Activated CD4-positive, alpha-beta T cell treated with anti-CD3 and anti-CD28 coated beads for 1 hour (primary cell): ENCODE measurements at regions not wholly inside any gene's neighbourhood (a gene's known extent, or its start where the extent isn't known, plus 50 kb on each side); places are given as distances from the start of the nearest gene placed in this dataset.
"Not testable (repeated sequence)": the region's sequence is repeated elsewhere in the genome, so short reads cannot be mapped to it uniquely, and the experiment has no call there.

Source experiments
- DNase-seq: peaks from one replicate; pipeline ENCODE4 v3.0.0-alpha.2; 2020

DNA sequence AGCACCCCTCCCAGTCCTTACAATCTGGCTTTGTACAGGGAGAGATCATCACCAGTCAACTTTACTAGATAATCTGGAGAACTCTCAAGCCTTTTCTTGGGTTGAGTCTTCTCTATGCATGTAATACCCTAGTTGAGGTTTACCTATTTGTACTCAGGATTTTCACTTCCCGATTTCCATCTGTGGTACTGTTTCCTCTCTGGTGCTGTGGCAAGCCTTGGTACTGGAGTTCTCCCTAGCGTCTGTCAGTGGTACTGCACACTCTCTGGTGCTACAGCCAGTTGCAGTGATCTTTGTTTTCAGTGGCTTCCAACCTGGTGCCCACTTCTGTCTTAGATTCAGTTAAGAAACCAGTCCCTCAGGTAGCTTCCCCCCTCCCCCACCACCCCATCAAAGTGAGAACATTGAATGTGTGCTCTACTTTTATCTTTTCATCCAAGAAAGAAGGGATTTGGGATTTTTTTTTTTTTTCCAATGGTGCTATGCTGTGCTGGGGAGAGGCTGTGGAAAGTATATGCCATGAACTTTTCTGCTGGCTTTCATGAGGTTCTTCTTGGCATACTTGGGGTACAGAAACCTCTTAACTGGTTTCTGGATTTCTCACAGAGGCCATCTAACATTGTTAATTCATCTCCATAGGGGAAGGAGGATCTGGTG is 69.4 kb upstream of the EVL start:
- peak; percentile 38 for DNase-seq

DNA sequence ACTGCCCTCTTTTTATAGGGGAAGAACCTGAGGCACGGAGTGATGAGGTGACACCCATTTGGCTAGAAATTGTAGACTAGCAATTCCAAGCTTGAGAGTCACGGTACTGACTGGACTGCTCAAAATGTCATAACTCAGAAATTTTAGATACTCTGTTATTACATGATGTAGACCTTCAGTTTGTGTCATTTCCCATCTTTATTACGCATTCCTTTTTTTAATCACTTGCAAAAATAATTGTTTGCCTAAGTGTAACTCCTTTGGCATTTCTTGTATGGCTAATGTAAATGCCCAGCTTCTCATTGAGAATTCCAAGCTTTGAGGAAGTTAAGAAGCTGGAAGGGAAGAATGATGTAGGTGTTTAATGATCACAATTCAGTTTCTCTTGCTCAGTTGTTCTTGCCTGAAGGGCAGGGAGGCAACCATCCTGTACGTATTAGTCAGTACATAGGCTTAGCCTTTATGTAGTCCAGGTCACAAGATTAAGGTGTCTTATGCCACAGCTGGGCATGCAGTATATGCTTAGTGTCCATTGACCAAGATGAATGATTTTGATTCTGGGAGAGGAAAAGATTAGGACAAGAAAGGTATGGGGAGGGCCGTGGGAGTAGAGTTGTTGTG is 68.2 kb upstream of the EVL start:
- no peak for DNase-seq

DNA sequence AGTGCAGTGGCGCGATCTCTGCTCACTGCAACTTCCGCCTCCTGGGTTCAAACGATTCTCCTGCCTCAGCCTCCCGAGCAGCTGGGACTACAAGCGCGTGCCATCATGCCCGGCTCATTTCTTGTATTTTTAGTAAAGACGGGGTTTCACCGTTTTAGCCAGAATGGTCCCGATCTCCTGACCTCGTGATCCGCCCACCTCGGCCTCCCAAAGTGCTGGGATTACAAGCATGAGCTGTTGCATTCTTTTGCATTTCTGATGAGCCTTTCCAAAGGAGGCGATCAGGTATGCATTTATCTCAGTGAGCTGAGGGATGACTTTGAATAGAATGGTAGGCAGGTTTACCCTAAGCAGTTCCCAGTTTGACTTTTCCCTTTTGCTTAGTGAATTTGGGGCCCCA is 64.8 kb upstream of the EVL start:
- DNase-seq: not testable (repeated sequence)

DNA sequence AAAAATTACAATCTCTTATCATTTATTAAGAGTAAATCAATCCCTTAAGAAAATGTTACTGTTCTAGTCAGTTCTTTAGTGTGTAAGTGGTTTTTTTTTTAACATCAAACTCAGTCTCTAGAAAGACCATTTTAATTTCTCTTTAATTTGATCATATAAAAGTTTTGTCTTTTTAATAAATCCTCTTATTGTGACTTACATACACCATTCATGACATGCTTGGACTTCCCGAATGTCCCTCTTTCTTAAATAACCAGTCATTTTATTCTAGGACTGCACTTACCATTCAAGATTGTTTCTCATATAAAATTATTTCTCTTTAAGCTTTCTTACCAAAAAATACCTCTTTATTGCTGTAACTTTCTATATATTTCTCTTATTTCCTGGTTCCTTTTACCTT is 60.8 kb upstream of the EVL start:
- no peak for DNase-seq

DNA sequence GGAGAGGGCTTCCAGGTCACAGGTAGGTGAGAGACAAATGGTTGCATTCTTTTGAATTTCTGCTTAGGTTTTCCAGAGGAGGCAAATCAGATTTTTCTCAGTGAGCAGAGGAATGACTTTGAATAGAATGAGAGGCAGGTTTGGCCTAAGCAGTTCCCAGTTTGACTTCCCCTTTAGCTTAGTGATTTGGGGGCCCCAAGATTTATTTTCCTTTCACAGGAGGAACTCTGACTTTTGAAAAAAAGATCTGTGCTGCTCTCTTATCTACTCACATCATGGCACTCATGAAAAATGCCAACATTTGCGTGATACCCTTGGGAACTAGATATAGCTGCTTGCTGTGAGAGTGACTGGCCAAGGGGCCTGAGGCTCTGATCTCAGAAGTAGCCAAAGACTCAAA is 58.0 kb upstream of the EVL start:
- no peak for DNase-seq

DNA sequence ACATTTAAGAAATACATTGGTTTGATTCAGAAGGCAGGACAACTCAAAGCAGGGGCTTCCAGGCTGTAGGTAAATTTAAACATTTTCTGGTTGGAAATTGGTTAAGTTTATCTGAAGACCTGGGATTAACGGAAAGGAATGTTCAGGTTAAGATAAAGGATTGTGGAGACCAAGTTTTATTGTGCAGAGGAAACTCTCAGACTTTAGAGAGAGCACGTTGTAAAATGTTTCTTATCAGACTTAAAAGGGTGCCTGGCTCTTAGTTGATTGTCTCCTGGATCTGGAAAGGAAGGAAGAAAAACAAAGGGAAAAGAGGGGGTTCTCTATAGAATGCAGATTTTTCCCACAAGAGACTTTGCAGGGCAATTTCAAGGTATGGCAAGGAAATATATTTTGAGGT is 55.4 kb upstream of the EVL start:
- DNase-seq: not testable (repeated sequence)

DNA sequence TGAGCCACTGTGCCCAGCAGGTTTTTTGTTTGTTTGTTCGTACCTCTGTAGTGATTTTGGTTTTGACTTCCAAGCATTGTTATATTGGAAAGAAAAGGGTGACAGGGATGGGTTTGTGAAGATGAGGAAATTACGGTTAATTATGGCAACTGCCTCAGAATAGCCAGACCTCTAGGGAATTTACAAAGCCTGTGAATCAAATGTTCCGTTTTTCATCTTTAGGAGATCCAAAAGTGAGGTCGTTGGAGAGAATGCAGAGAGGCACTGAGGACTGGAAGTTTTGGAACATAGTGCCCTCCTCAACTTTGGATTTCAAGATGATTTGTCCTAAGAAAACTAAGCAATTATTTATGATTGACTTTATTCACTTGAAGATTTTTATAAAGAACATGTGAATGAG is 54.5 kb upstream of the EVL start:
- no peak for DNase-seq

DNA sequence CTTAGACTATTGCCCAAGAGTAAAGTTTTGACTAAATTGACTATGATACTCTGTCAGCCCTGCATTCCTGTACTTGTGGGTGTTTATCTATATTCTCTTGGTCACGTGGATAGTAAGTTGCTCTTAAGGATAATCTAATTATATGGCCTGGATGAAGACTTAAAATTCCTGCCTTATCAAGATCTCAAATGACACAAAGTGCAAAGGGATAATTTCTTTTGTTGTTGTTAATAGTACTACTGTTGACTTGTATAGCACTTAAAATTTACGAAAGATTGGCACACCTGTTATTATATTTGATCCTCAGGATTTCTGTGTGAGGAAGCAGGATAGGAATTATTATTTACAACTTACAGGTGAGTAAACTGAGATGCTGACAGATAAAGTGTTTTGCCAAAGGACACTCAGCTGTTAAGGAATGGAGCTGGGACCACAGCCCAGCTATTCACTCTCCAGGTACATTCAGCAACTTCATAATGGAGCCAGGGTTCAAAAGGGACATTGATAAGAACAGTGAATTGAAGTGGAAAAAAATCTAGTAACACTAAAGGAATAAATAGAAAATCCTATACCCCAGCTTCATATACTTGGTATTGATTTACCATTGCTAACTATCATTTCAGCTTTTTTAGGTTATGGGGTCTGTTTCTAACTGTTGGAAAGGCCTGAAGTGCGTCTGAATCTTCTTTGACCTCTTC is 53.4 kb upstream of the EVL start:
- no peak for DNase-seq

DNA sequence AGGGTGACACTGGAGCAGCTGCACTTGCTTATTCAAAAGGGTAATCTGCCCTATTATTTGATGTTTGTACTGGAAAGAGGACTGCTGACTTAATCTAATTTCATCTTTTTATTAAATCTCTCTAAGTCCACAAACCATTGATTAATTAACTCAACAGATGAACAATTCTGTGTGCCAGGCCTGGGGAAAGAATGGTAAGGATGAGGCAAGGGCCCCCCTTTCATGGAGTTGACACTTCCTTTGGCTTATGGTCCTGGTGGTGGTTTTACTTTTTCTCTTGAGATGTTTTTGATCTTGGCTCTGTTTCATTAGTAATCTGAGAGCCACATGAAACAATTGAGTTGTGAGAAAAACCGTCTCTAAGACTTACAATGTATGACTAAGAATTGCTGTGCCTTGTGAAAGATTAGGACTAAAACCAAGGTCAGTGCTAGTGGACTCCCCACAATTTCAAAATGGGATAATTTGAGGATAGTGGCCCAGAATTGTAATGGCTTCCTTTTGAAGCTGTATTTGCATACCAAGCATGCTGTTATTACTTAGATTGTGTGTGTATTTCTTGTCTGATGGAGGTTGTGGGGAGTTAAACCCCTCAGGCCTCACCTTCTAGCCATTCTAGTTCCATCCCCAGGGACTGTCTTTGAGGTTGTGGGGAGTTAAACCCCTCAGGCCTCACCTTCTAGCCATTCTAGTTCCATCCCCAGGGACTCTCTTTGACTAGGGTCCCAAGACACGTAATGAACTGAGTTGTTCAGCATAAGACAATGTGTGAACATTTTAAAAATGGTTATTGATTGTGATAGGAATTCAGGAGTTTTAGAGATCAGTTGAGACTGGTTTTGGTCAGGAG is 52.5 kb upstream of the EVL start:
- no peak for DNase-seq

DNA sequence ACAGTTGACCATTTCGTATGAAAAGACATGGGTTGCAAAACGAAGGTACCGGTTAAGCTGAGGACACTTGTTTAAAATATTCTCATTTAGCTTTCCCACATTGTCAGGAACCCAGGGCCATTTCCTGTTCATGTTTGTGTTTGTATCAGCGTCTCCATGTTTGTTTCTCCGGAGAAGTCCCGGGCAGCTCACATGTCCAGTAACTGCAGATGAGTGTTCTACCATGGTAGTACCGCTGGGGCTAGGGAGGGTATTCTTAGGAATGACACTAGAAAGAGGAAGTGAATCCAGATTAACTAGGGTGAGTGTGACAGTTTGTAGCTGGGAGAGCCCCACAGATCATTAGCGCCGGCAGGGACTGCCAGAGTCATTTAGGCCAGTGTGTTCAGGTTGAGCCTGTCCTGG is 50.0 kb upstream of the EVL start:
- no peak for DNase-seq
